C4-2B (cell line): ENCODE measurements at regions not wholly inside any gene's neighbourhood (a gene's known extent, or its start where the extent isn't known, plus 50 kb on each side); places are given as distances from the start of the nearest gene placed in this dataset.

Experiments
- ZFX ChIP-seq: fragments of 450-650 bp; IDR thresholded peaks from 2 replicates; pipeline ENCODE4 v1.6.1; 2017
- TF ChIP-seq, protein P1 (sequence below): fragments of 450-650 bp; conservative IDR thresholded peaks from 2 replicates; pipeline ENCODE4 v1.5.1; 2017; ENCODE audit warnings: mild to moderate bottlenecking

DNA sequence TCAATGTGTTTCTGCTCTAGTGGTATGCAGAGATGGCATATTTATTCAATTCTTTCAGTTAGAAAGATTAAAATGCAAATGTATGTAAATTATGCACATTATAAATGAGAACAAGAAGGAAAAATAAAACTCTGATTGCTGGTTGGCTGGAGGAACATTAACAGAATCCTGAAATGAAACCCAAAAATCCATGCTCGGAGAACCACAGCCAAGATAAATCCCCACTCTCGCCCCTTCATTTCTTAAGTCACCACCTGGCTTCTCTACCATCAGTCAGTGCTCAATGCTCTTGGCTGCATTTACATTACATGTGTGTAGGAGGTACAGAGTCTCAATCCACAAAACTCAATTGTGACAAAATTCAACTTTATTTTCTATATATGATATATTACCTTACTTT lies 184.9 kb downstream of the TRIM36 start:
- TF ChIP-seq, protein P1, sequence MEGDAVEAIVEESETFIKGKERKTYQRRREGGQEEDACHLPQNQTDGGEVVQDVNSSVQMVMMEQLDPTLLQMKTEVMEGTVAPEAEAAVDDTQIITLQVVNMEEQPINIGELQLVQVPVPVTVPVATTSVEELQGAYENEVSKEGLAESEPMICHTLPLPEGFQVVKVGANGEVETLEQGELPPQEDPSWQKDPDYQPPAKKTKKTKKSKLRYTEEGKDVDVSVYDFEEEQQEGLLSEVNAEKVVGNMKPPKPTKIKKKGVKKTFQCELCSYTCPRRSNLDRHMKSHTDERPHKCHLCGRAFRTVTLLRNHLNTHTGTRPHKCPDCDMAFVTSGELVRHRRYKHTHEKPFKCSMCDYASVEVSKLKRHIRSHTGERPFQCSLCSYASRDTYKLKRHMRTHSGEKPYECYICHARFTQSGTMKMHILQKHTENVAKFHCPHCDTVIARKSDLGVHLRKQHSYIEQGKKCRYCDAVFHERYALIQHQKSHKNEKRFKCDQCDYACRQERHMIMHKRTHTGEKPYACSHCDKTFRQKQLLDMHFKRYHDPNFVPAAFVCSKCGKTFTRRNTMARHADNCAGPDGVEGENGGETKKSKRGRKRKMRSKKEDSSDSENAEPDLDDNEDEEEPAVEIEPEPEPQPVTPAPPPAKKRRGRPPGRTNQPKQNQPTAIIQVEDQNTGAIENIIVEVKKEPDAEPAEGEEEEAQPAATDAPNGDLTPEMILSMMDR, result no peak
- no peak for TF ChIP-seq ZFX
